CD14-positive monocyte (primary cell): ENCODE measurements at regions not wholly inside any gene's neighbourhood (a gene's known extent, or its start where the extent isn't known, plus 50 kb on each side); places are given as distances from the start of the nearest gene placed in this dataset.
"Not testable (repeated sequence)": the region's sequence is repeated elsewhere in the genome, so short reads cannot be mapped to it uniquely, and the experiment has no call there.

Experiments used
- DNase-seq, 3 donors: peaks; one replicate each; pipeline ENCODE4 v3.0.0-alpha.2; 2011 to 2022
- H2AFZ ChIP-seq: 2 replicates; pipeline ENCODE4 v1.6.0; 2012; ENCODE audit warnings: mild to moderate bottlenecking, low read depth, low read length, inconsistent platforms; ENCODE audit not compliant: insufficient read depth, poor library complexity, severe bottlenecking
- H3K27ac ChIP-seq, 2 donors: 1 replicate in 1 of 2; 2 replicates in 1 of 2; pipeline ENCODE4 v1.5.1; 2012 to 2013; ENCODE audit warnings: low read length in 2 of 2, control low read depth in 1 of 2, inconsistent platforms in 1 of 2, low read depth in 1 of 2, mild to moderate bottlenecking in 1 of 2
- H3K27me3 ChIP-seq, 2 donors: one replicate each; pipeline versions ENCODE4 v1.6.0 to v1.6.1; 2011 to 2013; ENCODE audit warnings: low read length in 2 of 2; ENCODE audit not compliant: control insufficient read depth in 2 of 2, insufficient read depth in 2 of 2
- H3K36me3 ChIP-seq, 2 donors: replicated peaks in 1 of 2; 1 replicate in 1 of 2; 2 replicates in 1 of 2; pipeline versions ENCODE4 v1.5.1 to v1.6.1; 2012 to 2013; ENCODE audit warnings: low read length in 2 of 2, control low read depth in 1 of 2, inconsistent platforms in 1 of 2, mild to moderate bottlenecking in 1 of 2; ENCODE audit not compliant: insufficient read depth in 2 of 2, control insufficient read depth in 1 of 2
- H3K4me1 ChIP-seq, 2 donors: 1 replicate in 1 of 2; 2 replicates in 1 of 2; pipeline versions ENCODE4 v1.5.1 to v1.6.1; 2012 to 2013; ENCODE audit warnings: low read length in 2 of 2, control low read depth in 1 of 2, inconsistent platforms in 1 of 2, mild to moderate bottlenecking in 1 of 2, moderate library complexity in 1 of 2; ENCODE audit not compliant: insufficient read depth in 2 of 2, control insufficient read depth in 1 of 2
- H3K4me2 ChIP-seq: replicated peaks from 2 replicates; pipeline ENCODE3; 2012; ENCODE audit warnings: low read length, moderate library complexity, mild to moderate bottlenecking; ENCODE audit not compliant: poor library complexity, severe bottlenecking; ENCODE audit errors: extremely low read depth
- H3K4me3 ChIP-seq, 3 experiments: fragments of 200-600 bp in 1 of 3; sonication (generic) in 1 of 3; replicated peaks in 1 of 3; 1 replicate in 2 of 3; 2 replicates in 1 of 3; pipeline ENCODE4 v1.5.1; 2011 to 2013; ENCODE audit warnings: low read length in 3 of 3, mild to moderate bottlenecking in 3 of 3, control low read depth in 2 of 3, low read depth in 2 of 3, inconsistent platforms in 1 of 3, moderate library complexity in 1 of 3
- H3K79me2 ChIP-seq: 2 replicates; pipeline ENCODE4 v1.6.0; 2012; ENCODE audit warnings: mild to moderate bottlenecking, control low read depth, inconsistent platforms, low read length, moderate library complexity; ENCODE audit not compliant: insufficient read depth
- H3K9ac ChIP-seq: 2 replicates; pipeline ENCODE4 v1.6.0; 2017; ENCODE audit warnings: low read length, mild to moderate bottlenecking; ENCODE audit not compliant: insufficient read depth, poor library complexity, severe bottlenecking
- H3K9me3 ChIP-seq, 2 donors: replicated peaks in 1 of 2; 1 replicate in 1 of 2; 2 replicates in 1 of 2; pipeline versions ENCODE4 v1.5.1 to v1.6.1; 2012 to 2013; ENCODE audit warnings: low read length in 2 of 2, control low read depth in 1 of 2; ENCODE audit not compliant: control insufficient read depth in 1 of 2, insufficient read depth in 1 of 2
- H4K20me1 ChIP-seq: 2 replicates; pipeline ENCODE4 v1.6.0; 2012; ENCODE audit warnings: mild to moderate bottlenecking, low read length, control low read depth, moderate library complexity; ENCODE audit not compliant: insufficient read depth
- H3K27ac Mint-ChIP-seq, 7 donors: one replicate each; pipeline ENCODE4 v1.8.0; 2020; ENCODE audit warnings: mild to moderate bottlenecking in 7 of 7, mixed read lengths in 7 of 7, moderate library complexity in 6 of 7, inconsistent platforms in 2 of 7
- H3K27me3 Mint-ChIP-seq, 3 donors: one replicate each; pipeline ENCODE4 v1.8.0; 2021 to 2022; ENCODE audit warnings: low read depth in 3 of 3, mild to moderate bottlenecking in 3 of 3, mixed read lengths in 3 of 3, moderate library complexity in 3 of 3, inconsistent platforms in 1 of 3
- H3K36me3 Mint-ChIP-seq, 2 donors: one replicate each; pipeline ENCODE4 v1.8.0; 2020; ENCODE audit warnings: mixed read lengths in 2 of 2, inconsistent platforms in 1 of 2, mild to moderate bottlenecking in 1 of 2
- H3K4me1 Mint-ChIP-seq: one replicate; pipeline ENCODE4 v1.8.0; 2020; ENCODE audit warnings: mild to moderate bottlenecking, mixed read lengths
- H3K4me3 Mint-ChIP-seq, 2 donors: one replicate each; pipeline ENCODE4 v1.8.0; 2020; ENCODE audit warnings: mild to moderate bottlenecking in 2 of 2, mixed read lengths in 2 of 2, moderate library complexity in 1 of 2
- H3K9me3 Mint-ChIP-seq, 7 donors: one replicate each; pipeline ENCODE4 v1.8.0; 2020 to 2022; ENCODE audit warnings: mixed read lengths in 7 of 7, mild to moderate bottlenecking in 6 of 7, moderate library complexity in 6 of 7, inconsistent platforms in 2 of 7
- WGBS: methylation state at CpG from one replicate; pipeline ENCODE4 v1.1.5; 2013; ENCODE audit warnings: missing lambda C conversion rate; ENCODE audit not compliant: insufficient coverage; 5-methylcytosine and 5-hydroxymethylcytosine counted together
- intact Hi-C, 2 donors: fragments of 100-400 bp; cut with micrococcal nuclease; formaldehyde crosslinking; loops; one replicate each; pipeline versions ENCODE4 v1.15.0 to v1.15.1; 2023
- TF ChIP-seq, protein P1 (sequence below): fragments of 200-600 bp; IDR thresholded peaks from one replicate; pipeline ENCODE4 v1.8.0; 2022; ENCODE audit warnings: antibody characterized with exemption, mild to moderate bottlenecking

DNA sequence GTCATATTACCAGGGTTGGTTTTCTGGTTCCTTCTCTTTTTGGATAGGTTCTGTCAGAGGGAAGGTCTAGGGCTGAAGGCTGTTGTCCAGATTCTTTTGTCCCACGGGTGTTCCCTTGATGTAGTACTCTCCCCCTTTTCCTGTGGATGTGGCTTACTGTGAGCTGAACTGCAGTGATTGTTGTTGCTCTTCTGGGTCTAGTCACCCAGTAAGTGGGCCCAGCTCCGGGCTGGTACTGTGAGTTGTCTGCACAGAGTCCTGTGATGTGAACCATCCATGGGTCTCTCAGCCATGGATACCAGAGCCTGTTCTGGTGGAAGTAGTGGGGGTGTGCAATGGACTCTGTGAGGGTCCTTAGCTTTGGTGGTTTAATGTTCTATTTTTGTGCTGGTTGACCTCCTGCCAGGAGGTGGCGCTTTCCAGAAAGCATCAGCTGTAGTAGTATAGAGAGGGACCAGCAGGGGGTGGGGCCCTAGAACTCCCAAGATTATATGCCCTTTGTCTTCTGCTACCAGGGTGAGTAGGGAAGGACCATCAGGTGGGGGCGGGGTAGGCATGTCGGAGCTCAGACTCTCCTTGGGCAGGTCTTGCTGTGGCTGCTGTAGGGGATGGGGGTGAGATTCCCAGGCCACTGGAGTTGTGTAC is 99.4 kb upstream of the CHST15 start:
- H3K4me3 ChIP-seq, DNase-seq, H2AFZ ChIP-seq, H3K36me3 ChIP-seq, H3K27me3 ChIP-seq, H3K9me3 Mint-ChIP-seq, H3K79me2 ChIP-seq, H3K36me3 Mint-ChIP-seq, H3K9ac ChIP-seq, intact Hi-C loops, H3K27ac ChIP-seq, H4K20me1 ChIP-seq, H3K9me3 ChIP-seq, H3K4me2 ChIP-seq: not testable (repeated sequence)
- H3K4me3 Mint-ChIP-seq = peak overlapping the region; percentile 0 to 7
- 100% methylated on average over 3 of the region's 5 CpGs for WGBS
- peaks cover 41% of the 10 kb centered on the region for H3K4me1 Mint-ChIP-seq
- peaks cover 15 to 24% of the 10 kb centered on the region in 2 donors for H3K4me1 ChIP-seq
- TF ChIP-seq, protein P1, sequence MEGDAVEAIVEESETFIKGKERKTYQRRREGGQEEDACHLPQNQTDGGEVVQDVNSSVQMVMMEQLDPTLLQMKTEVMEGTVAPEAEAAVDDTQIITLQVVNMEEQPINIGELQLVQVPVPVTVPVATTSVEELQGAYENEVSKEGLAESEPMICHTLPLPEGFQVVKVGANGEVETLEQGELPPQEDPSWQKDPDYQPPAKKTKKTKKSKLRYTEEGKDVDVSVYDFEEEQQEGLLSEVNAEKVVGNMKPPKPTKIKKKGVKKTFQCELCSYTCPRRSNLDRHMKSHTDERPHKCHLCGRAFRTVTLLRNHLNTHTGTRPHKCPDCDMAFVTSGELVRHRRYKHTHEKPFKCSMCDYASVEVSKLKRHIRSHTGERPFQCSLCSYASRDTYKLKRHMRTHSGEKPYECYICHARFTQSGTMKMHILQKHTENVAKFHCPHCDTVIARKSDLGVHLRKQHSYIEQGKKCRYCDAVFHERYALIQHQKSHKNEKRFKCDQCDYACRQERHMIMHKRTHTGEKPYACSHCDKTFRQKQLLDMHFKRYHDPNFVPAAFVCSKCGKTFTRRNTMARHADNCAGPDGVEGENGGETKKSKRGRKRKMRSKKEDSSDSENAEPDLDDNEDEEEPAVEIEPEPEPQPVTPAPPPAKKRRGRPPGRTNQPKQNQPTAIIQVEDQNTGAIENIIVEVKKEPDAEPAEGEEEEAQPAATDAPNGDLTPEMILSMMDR = peak; percentile 60
- peaks cover 10 to 28% (median 15%) of the 10 kb centered on the region in 3 donors for H3K27me3 Mint-ChIP-seq
- peak overlapping the region in 3 of 7 donors; percentile 7 to 51 (median 16) for H3K27ac Mint-ChIP-seq

DNA sequence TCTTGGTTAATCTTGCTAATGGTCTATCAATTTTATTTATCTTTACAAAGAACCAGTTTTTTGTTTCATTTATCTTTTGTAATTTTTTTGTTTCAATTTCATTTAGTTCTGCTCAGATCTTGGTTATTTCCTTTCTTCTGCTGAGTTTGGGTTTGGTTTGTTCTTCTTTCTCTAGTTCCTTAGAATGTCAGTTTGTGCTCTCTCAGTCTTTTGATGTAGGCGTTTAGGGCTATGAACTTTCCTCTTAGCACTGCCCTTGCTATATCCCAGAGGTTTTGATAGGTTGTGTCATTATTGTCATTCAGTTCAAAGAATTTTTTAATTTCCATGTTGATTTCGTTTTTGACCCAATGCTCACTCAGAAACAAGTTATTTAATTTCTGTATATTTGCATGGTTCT is 97.1 kb upstream of the CHST15 start:
- Mint-ChIP-seq H3K27me3 (peaks cover 10 to 26% (median 15%) of the 10 kb centered on the region in 3 donors), H3K27ac (peak overlapping the region in 3 of 7 donors; percentile 4 to 47 (median 27)), H3K4me1 (peaks cover 32% of the 10 kb centered on the region)
- H4K20me1 ChIP-seq, H3K4me3 ChIP-seq, H3K36me3 Mint-ChIP-seq, intact Hi-C loops, H3K79me2 ChIP-seq, H3K9me3 Mint-ChIP-seq, H2AFZ ChIP-seq, H3K4me3 Mint-ChIP-seq, H3K27ac ChIP-seq, H3K4me2 ChIP-seq, H3K9ac ChIP-seq, DNase-seq, H3K9me3 ChIP-seq, H3K27me3 ChIP-seq, H3K36me3 ChIP-seq: not testable (repeated sequence)
- WGBS = no CpG with 5 or more reads among the region's 2 CpGs
- H3K4me1 ChIP-seq = peaks cover 10 to 18% of the 10 kb centered on the region in 2 donors
